OCI-M1 (cell line): ENCODE measurements at regions not wholly inside any gene's neighbourhood (a gene's known extent, or its start where the extent isn't known, plus 50 kb on each side); places are given as distances from the start of the nearest gene placed in this dataset.
"Not testable (repeated sequence)": the region's sequence is repeated elsewhere in the genome, so short reads cannot be mapped to it uniquely, and the experiment has no call there.

Source experiments
- DNase-seq: peaks from one replicate; lab custom pipeline; 2025; lab: John Stamatoyannopoulos, UW

DNA sequence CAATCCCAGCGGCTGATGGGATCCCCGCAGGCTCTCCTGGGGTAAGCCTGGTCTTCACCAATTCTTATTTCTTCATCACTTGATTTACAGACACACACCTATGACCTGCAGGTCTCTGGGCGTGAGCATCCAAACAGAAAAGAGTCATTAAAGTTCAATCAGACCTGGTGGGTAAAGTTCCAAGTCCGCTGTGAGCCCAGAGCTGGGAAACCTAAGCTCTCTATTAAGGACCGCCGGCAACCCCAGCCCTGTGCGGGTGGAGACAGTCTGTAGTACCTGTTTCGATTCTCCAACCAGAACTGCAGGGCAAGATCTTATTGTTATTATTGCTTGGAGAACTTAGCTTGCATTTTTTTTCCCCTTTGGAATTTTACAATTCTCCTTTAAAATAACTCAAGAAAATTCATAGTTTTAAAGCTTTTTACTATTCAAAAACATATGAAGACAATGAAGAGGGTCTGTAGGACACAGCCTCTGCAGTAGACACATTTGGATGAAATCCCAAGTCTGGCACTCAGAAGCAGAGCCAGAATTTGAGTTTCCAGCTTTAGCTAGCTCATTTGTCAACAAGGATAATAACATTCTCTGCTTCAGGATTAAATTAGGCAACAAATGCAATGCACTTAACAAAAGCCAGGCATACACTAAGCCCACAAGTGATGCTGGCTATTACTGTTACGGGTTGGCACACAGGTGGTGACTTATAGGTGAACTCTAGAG lies 376.4 kb downstream of the INSIG2 start:
- DNase-seq: no peak

DNA sequence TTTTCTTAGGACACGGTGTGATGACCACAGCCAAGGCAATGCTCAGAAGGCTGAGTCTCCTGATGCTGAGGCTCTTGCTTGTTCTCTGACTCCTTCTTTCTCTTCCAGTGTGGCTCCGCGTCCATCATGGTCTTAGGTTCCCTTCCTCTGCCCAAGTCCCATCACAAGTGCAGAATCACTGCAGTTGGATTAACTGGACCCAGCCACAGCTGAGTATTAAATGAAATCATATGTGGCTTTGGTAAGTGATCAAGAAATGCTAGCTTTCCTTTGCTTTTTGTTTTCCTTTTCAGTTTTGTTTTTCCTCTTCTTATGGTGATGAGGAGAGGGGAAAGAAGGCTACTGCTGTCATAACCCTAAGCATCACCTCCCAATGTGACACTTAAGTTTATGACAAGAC lies 375.8 kb downstream of the INSIG2 start:
- no peak for DNase-seq

DNA sequence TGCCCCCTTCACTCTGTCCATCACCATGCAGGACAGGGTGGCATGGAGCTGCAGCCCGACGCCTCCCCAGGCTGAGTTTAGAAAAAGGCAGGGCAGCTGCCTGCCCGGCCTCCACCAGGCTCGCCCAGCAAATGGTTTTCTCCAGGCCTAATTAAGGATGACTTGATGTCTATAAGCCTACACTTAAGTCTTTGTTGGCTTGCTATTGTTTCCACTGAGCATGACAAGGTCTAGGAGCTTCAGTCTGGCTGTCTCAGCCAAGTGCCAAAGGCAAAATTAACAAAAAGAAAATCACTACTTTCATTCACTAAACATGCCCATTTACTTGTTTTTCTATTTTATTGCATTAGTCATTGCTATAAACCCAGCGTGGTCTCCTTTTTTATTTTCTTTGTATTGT lies 372.2 kb downstream of the INSIG2 start:
- no peak for DNase-seq

DNA sequence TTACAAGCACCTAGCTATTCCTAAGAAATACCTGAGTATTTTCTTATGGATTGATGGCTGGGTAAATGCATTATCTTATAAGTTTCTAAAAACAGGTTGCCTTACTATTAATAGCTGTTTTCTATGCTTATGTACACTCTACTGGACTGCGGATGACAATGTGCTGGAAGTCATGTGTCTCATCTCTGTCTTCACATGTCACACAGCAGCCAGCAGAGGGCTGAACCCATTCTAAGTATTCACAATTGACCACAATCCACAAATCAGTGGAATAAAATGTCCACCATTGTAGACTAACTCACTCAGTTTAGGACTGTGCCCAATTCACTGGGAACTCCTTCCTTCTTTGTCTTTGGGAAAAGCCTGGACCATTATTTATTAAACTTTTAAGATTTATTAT lies 371.2 kb downstream of the INSIG2 start:
- DNase-seq: peak; percentile 4

DNA sequence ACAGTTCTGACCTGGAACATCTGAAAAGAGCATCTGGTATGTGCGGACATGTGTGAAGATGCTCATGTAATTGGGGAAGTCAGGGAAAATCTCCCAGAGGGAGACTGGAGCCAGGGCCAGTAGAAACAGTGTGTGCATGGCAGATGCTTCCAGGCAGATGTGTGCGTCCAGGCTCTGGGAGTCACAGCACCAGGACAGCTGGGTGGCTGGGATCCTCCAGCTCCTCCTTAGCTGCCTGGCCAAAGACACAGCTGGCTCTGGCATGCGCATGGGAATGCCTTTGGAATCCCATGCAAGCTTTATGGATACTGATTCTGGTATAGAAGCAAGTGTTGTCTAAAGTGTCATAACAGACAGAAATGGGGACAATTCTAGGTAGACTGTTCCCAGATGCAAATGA lies 369.7 kb downstream of the INSIG2 start:
- no peak for DNase-seq

DNA sequence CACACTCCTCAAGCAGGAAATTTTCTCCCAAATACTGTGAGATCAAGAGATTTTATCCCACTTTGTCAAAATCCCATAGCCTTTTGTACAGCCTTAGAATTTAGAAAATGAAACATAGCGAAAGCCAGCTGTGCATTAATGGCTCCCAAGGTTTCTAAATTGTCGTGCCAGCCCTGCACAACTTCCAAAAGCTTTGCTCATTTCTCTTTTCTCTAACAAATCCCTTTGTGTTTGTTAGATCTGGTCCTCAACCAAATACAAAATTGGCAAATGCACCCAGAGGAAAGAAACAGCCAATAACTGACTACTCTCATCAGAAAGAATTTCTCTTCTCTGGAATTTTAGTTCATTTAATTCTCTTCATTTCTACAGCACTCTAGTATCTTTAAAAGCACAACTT lies 361.1 kb downstream of the INSIG2 start:
- DNase-seq: no peak

DNA sequence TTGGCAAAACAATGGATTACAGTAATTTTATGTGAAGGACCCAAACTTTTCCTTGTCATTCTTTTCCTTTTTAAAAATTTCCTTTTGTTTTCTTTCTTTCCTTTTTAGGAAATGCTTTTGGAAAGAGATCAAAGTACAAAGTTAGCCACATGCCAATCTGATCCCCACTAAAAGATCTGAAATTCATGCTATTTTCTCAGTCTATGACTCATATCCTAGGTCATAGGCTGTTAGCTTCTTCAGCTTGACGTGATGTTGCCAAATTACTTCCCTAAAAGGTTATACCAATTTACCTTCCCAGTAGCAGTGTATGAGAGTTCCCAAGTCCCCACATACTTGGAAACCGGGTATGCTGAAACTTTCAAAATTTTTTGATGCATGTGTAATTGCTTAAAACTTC lies 355.3 kb downstream of the INSIG2 start:
- DNase-seq: peak; percentile 59

DNA sequence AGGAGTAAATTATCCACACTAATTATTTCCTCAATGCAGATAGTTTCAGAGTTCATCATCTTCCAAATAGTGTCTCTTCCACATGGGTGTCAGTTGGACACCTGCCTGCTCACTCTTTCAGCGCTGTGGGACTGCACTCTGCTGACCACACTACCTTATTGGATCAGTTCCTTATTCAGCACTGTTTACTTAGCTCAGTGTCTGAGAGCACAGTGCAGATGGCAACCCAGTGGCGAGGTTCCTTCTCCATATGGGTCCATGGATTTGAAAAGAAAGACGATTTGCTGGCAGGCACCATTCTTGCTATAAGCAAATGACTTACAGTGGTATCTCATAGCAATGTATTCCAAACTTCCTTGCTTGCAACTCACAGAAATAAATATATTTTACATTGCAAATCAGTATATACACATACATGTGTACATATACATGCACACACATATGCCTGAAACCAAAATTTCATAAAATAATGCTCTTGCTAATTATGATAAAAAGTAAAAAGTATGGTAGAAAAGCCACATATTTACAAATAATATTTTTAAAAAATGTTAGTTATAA lies 354.8 kb downstream of the INSIG2 start:
- peak; percentile 5 for DNase-seq

DNA sequence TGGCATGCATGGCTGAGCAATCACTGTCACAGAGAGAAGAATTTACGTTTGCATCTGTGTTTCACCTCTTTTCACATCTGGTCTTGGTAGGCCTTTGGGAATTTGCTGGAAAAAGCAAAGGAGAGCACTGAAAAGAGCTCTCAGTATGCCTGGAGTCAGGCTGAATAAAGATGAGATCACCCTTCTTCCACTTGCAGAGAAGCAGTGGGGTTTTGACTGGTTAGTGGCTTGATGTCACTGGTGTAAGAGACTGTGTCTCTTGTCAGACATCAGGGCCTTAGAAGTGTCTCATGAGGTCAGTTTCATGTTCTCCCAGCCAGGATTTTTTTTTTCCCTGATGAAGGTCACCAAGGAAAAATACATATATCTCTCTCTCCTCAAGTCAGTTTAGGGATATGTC lies 353.8 kb downstream of the INSIG2 start:
- no peak for DNase-seq

DNA sequence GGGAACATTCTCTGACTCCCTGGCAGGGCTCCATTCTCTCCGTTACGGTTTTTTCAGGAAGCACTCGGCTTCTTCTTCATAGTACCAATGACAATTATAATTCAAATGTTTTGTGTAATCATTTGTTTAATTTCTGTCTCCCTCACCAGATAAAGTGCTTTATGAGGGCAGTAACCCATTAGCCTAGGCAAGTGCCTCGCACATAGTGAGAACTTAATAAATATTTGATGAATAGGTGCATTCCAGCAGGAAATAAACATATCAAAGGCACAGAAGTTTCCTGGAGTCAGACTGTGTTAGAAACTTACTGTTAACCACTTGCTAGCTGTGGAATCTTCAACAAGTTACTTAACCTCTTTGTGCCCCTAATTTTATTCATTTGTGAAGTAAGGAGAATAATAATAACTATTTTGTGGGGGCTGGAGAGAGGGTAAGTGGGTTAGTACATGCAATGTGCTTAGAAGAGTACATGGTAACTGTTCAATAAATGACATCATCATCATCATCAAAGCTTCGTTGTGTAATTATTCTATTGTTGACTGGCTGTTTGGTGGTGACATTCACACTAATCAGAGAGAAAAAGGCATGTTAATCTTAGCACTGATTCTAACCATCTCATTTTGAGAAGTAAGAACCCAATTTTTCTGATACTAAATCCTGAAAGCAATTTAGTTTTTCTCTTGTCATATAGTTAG lies 352.3 kb downstream of the INSIG2 start:
- no peak for DNase-seq

DNA sequence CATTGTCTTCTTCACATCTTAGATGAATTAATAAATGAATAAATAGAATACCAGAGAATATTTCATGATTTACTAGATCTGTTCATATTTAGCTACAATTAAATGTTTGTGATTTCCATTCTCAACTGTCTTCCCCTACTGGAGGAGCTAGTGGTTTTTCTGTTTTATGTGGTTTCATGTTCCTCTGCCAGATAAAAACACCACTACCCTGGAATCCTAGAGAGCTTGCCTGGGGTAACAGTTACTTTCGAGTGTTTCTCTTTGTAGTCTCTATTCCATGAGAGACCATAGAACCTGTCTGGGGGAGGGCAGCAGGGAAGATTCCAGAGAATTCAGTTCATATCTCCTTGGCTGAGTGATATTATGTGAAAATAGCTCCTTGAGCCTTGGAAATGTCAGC lies 349.2 kb downstream of the INSIG2 start:
- peak; percentile 46 for DNase-seq

DNA sequence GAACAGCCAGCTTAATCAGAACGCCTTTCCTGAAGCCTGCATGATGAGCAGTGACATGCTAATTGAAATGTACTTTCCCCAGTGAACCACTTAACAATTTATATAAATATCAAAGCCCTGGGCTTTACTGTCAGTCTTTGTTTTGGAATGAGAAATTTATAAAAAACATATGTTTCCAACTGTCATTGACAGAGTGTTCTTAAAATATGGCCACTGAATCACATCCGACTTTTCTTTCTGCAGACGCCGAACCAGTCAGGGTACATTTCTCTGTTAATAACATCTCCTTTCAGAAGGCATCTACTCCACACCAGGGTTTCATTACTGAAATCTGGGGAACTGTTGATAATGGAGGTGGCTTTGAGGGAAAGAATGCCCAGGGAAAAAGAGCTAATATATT lies 343.7 kb downstream of the INSIG2 start:
- no peak for DNase-seq

DNA sequence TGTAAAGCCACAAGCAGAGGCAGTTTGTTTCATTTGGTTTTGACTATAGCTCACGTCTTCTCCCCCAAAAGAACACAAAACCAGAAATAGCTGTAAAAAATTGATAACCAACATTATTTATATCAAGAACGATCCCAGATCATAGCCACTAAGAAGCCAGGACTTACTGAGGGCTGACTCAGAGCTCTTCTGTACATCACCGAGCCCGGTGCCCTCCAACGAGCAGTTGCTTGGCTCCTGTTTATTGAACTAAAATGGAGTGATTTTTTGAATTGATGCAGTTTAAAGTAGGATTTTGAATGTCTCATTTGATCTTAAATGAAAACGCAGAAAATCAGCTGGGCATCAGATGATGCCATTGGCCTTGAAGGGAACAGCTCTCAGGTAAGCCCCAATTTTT lies 343.3 kb downstream of the INSIG2 start:
- no peak for DNase-seq

DNA sequence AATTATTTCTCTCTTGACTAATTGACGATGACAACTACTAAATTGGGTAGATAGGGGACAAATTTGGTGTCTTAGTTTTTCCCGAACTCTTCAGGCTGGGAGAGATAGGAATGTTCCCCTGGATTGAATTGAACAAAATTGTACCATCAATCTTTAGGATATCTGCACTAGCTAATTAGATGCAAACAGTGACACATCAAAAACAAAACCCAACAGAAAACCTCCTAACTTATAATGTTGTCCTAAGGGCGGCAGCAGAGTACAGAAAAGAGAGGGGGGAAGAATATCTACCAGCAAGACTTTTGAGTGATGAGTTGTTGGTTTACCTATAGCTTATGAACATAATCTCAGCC lies 342.9 kb downstream of the INSIG2 start:
- peak; percentile 59 for DNase-seq

DNA sequence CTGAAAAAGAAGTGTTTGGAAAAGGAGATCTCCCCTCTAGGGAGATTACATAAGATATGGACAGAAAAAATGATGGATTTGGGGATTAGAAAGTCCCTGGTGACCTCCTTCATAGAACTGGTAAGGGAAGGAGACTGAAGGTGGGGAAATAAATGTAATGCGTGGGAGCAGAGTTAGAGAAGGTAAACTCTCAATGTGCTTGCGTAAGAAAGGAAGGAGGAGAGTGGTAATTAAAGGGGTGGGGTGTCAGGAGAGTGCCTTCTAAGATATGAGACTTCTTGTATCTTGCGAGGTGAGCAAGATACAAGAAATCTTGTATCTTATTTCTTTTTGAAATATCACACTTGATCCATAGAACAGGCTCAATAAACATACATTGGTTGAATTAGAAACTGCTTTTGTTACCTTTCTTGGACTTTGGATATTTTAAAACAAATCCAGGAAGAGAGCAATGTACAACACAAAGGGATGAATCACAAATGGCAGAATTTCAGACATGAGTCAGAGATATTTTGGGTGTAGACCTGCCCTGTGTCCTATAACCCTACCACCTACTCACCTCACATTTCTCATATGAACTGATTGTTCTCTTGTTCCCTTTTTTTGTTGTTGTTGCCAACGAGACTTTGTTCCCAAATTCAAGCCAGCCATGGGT lies 342.4 kb downstream of the INSIG2 start:
- no peak for DNase-seq

DNA sequence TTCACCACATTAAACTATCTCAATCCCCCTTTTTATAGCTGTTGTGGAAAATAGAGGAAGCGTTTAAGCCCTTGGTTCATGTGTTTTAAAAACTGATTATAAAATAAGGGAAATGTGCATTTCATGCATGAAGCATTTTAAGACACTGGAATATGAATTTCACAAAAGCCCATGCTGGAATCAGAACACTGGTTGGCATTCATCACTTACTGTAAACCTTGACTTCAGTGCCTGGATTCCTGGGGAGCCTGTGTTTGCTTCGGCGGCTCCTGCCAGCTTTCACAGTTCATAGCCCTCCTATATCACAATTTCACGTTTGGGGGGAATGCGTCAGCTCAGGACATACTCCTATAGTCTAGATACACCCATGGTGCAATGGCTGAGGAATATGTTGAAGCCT lies 336.9 kb downstream of the INSIG2 start:
- DNase-seq: no peak

DNA sequence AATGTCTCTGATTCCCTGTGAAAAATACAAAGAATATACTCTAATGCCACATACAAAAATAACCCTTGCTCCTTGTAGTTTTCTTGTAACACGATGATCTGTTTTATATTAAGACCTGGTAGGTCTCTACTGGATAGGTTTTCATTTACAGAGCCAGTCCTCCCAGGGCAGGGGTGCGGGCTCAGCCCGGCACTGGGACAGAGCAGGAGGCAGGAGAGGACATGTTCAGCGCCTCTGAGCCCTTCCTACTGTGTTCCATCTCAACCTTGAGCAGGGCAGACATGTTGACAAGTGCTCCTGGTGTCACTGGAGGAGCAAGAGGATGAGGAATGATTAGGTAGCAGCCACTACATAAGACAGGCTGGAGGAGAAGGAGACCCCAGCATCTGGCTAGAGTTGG lies 335.5 kb downstream of the INSIG2 start:
- DNase-seq: no peak

DNA sequence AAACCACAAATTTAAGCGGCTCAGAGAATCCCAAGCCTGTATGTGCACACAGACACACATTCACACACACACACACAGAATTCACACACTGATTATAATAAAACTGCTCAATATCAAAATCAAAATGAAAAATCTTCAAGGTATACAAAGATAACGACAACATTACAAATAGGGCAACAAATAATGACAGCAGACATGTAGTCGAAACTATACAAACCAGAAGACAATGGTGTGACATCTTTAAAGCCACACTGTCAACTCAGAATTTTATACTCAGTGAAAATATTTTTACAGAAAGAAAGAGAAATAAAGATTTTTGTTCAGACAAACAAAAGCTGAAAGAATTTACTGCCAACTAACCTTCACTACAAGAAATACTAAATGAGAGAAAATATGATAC lies 333.4 kb downstream of the INSIG2 start:
- no peak for DNase-seq

DNA sequence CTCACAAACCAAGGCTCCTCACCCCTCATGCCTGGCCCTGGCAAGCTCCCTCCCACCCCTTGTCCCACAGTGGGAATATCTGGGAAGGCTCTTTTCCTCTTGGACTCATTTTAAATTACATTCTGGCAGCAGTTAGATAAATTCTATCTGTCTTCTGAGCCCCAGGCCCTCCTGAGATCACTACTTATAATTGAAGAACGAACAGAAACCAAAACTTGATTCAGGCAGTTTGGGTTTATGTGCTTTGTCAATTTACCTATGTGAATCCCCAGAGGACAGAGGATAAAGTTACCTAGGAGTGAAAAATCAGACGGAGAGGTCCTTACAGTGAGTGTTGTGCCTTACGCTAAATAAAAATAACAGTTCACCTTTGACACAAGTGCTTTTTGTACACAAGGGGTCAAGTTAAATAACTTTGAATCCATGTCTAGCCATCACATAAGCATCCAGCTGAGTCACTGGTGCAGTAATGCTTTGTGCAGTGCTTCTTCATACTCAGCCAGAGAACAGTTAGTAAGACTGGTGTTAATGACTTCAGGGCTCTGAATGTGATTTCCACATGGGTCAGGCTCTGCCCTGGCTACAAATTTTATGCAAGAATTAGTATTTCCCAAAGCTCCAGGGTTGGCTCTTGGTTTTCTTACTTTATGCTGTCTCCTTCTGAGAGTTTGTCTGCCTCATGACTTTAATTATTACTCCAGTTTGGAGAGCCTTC lies 329.3 kb downstream of the INSIG2 start:
- no peak for DNase-seq

DNA sequence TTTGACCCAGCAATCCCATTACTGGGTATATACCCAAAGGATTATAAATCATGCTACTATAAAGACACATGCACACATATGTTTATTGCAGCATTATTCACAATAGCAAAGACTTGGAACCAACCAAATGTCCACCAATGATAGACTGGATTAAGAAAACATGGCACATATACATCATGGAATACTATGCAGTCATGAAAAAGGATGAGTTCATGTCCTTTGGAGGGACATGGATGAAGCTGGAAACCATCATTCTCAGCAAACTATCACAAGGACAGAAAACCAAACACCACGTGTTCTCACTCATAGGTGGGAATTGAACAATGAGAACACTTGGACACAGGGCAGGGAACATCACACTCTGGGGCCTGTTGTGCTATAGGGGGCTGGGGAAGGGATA lies 326.9 kb downstream of the INSIG2 start:
- DNase-seq: not testable (repeated sequence)

DNA sequence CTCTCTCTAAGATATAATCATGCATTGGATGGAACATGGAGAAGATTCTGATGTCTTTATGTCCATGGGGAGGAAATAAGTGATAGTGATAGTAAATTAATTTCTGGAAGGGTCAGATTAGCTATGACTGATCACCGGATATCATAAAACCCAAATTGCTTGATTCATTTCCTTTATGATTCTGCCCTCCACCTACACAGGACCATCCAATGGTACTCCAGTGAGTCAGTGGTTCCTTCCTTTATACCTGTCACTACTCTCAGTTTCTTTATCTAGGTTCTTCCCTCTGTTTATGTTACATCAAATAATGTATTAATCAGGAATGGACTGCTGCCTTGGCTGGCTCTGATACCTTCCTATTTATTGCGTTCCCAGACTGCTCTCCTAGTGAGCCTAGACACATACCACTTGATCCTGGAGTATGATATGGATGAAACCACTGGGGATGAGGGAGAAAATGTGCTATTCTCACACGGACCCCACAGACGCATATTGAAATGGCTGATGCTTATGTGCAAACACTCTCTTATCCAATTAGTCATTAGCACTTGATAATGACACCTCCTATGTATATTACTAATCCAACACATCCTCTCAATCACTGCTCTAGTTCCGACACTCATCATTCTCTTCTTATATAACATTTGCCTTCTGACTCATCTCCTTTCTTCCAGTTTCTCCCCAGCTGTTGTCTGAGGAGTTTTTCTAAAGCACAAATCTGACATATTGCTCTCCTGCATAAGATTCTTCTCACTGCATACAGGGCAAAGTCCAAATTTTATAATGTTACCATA lies 315.6 kb downstream of the INSIG2 start:
- no peak for DNase-seq

DNA sequence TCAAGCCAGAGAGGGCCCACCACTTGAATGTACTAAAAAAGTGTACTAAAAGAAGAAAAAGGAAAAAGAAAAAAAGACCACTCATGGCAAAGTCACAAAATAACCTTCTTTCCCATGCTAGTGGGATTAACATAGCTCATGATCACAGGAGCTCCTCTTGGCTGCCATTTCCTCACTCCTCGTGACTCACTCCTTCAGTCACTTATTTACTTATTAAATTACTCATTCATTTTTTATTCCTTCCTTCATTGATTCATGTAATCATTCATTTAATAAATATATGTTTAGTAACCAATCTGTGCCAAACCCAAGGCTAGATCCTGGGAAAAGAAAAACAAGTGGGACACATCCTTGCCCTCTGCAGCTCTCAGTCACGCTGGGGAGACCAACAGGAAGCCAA lies 300.5 kb downstream of the INSIG2 start:
- DNase-seq: no peak
